ENCODE measurements at regions not wholly inside any gene's neighbourhood (a gene's known extent, or its start where the extent isn't known, plus 50 kb on each side); places are given as distances from the start of the nearest gene placed in this dataset.

- no peak overlapping the region for H3K27ac ChIP-seq (ENCODE audit: low read length in 2 of 2)
- H3K4me1 ChIP-seq (ENCODE audit: control insufficient read depth in 2 of 2, insufficient read depth in 2 of 2, low read length in 2 of 2), result no peaks in the 10 kb centered on the region
- H3K4me3 Mint-ChIP-seq, result no peak overlapping the region
- no peak overlapping the region for H3K9ac ChIP-seq (ENCODE audit: low read length)
- peaks cover 0 to 4% (median 4%) of the 10 kb centered on the region in 3 donors for H3K9me3 ChIP-seq (ENCODE audit: control extremely low read depth in 1 of 3, control insufficient read depth in 2 of 3, insufficient read depth in 1 of 3, low read length in 2 of 3)
- H3K27me3 ChIP-seq (replicated peaks in 1 of 4; ENCODE audit: control extremely low read depth in 1 of 4, control insufficient read depth in 3 of 4, insufficient read depth in 4 of 4, low read length in 3 of 4), result peaks cover 0 to 4% (median 0%) of the 10 kb centered on the region in 4 experiments
- H2AFZ ChIP-seq (ENCODE audit: insufficient read depth, low read depth, low read length, poor library complexity, severe bottlenecking), result no peak overlapping the region
- no peaks in the 10 kb centered on the region for H3K36me3 ChIP-seq (replicated peaks in 1 of 2; ENCODE audit: control extremely low read depth in 1 of 2, control insufficient read depth in 1 of 2, extremely low read depth in 1 of 2, insufficient read depth in 2 of 2, low read length in 1 of 2)
- ATAC-seq (ENCODE audit: low read depth) (no peak), DNase-seq (no peak)
- no peaks in the 10 kb centered on the region for H3K79me2 ChIP-seq (ENCODE audit: control insufficient read depth, insufficient read depth, low read length)
- TF ChIP-seq EZH2 (IDR thresholded peaks at IDR 0.05; ENCODE audit: borderline replicate concordance, insufficient read depth, low read depth, low read length, poor library complexity, severe bottlenecking) (no peak), CTCF (IDR thresholded peaks at IDR 0.05) (no peak)
- no peaks in the 10 kb centered on the region for H4K20me1 ChIP-seq (ENCODE audit: control insufficient read depth, insufficient read depth, low read length, poor library complexity, severe bottlenecking)
- CTCF ChIA-PET, result no interaction called here
- no peak overlapping the region for H3K4me2 ChIP-seq (replicated peaks; ENCODE audit: low read depth, low read length, poor library complexity, severe bottlenecking)
- peaks cover 14% of the 10 kb centered on the region for H3K27me3 Mint-ChIP-seq
- peaks cover 4% of the 10 kb centered on the region for H3K9me3 Mint-ChIP-seq (ENCODE audit: insufficient read depth)
- no peak overlapping the region for H3K27ac Mint-ChIP-seq
- H3K4me3 ChIP-seq (ENCODE audit: control extremely low read depth in 1 of 5, extremely low read depth in 1 of 5, insufficient read depth in 1 of 5, low read depth in 2 of 5, low read length in 4 of 5), result no peak overlapping the region
- no peaks in the 10 kb centered on the region for H3K4me1 Mint-ChIP-seq
- intact Hi-C loops (cut with micrococcal nuclease), result no loop called here
- POLR2A ChIA-PET, result no interaction called here
- WGBS (ENCODE audit: insufficient coverage), result 68% methylated on average over 4 of the region's 5 CpGs
Observed at GRCh38 chr16:17747081-17747756, 276.5 kb upstream of the XYLT1 start.

GRCh38 chr16:17744921-17745572 is 274.3 kb upstream of the XYLT1 start:
- no peaks in the 10 kb centered on the region for H3K4me1 ChIP-seq (ENCODE audit: control insufficient read depth in 2 of 2, insufficient read depth in 2 of 2, low read length in 2 of 2)
- no peaks in the 10 kb centered on the region for H3K4me1 Mint-ChIP-seq
- intact Hi-C loops (cut with micrococcal nuclease), result no loop called here
- no peak overlapping the region for H3K9ac ChIP-seq (ENCODE audit: low read length)
- H3K4me2 ChIP-seq (replicated peaks; ENCODE audit: low read depth, low read length, poor library complexity, severe bottlenecking), result no peak overlapping the region
- CTCF ChIA-PET, result no interaction called here
- H3K27ac Mint-ChIP-seq, result no peak overlapping the region
- peaks cover 14% of the 10 kb centered on the region for H3K27me3 Mint-ChIP-seq
- H3K4me3 Mint-ChIP-seq, result no peak overlapping the region
- ATAC-seq (ENCODE audit: low read depth), result no peak
- no peaks in the 10 kb centered on the region for H3K79me2 ChIP-seq (ENCODE audit: control insufficient read depth, insufficient read depth, low read length)
- no peaks in the 10 kb centered on the region for H3K36me3 ChIP-seq (replicated peaks in 1 of 2; ENCODE audit: control extremely low read depth in 1 of 2, control insufficient read depth in 1 of 2, extremely low read depth in 1 of 2, insufficient read depth in 2 of 2, low read length in 1 of 2)
- no peak overlapping the region for H3K4me3 ChIP-seq (ENCODE audit: control extremely low read depth in 1 of 5, extremely low read depth in 1 of 5, insufficient read depth in 1 of 5, low read depth in 2 of 5, low read length in 4 of 5)
- H3K9me3 ChIP-seq (ENCODE audit: control extremely low read depth in 1 of 3, control insufficient read depth in 2 of 3, insufficient read depth in 1 of 3, low read length in 2 of 3), result peaks cover 0 to 4% (median 4%) of the 10 kb centered on the region in 3 donors
- TF ChIP-seq EZH2 (IDR thresholded peaks at IDR 0.05; ENCODE audit: borderline replicate concordance, insufficient read depth, low read depth, low read length, poor library complexity, severe bottlenecking) (no peak), CTCF (IDR thresholded peaks at IDR 0.05) (no peak)
- POLR2A ChIA-PET, result no interaction called here
- H2AFZ ChIP-seq (ENCODE audit: insufficient read depth, low read depth, low read length, poor library complexity, severe bottlenecking), result no peak overlapping the region
- H3K27me3 ChIP-seq (replicated peaks in 1 of 4; ENCODE audit: control extremely low read depth in 1 of 4, control insufficient read depth in 3 of 4, insufficient read depth in 4 of 4, low read length in 3 of 4), result peaks cover 0 to 4% (median 0%) of the 10 kb centered on the region in 4 experiments
- H4K20me1 ChIP-seq (ENCODE audit: control insufficient read depth, insufficient read depth, low read length, poor library complexity, severe bottlenecking), result no peaks in the 10 kb centered on the region
- DNase-seq, result no peak
- H3K9me3 Mint-ChIP-seq (ENCODE audit: insufficient read depth), result peaks cover 4% of the 10 kb centered on the region
- H3K27ac ChIP-seq (ENCODE audit: low read length in 2 of 2), result no peak overlapping the region
- 71% methylated on average over 10 of the region's 15 CpGs for WGBS (ENCODE audit: insufficient coverage)

Measured in B cell (primary cell).